ENCODE measurements at regions not wholly inside any gene's neighbourhood (a gene's known extent, or its start where the extent isn't known, plus 50 kb on each side); places are given as distances from the start of the nearest gene placed in this dataset.

GRCh38 chr17:77429969-77430752 lies 289.4 kb downstream of the SEC14L1 start:
- intact Hi-C loops (cut with DNase I): loop anchor here (5.0 kb wide), 2 partner anchors 62 to 98 kb away; no protein-coding TSS in a partner anchor
- peaks cover 100% of the 10 kb centered on the region for H3K4me1 ChIP-seq
- H3K27ac ChIP-seq: peak overlapping the region; percentile 98
- no peak overlapping the region for H3K4me3 ChIP-seq
- no peaks in the 10 kb centered on the region for H3K27me3 ChIP-seq
- DNase-seq (ENCODE audit: extremely low spot score in 2 of 2): peak in 1 of 2 donors; percentile 99
- H3K9me3 ChIP-seq: no peaks in the 10 kb centered on the region
- TF ChIP-seq POLR2AphosphoS5 (IDR thresholded peaks at IDR 0.05; ENCODE audit: insufficient read depth in 1 of 2, low read depth in 1 of 2) (peak; percentile 92 to 93), CTCF (IDR thresholded peaks at IDR 0.05) (peak; percentile 66 to 89 (median 74)), POLR2A (IDR thresholded peaks at IDR 0.05) (no peak)
- no peaks in the 10 kb centered on the region for H3K36me3 ChIP-seq

- peak overlapping the region; percentile 81 for H3K27ac ChIP-seq
- no peaks in the 10 kb centered on the region for H3K36me3 ChIP-seq
- DNase-seq (ENCODE audit: extremely low spot score in 2 of 2): no peak
- intact Hi-C loops (cut with DNase I): loop anchor here (5.0 kb wide), 1 partner anchor 100 kb away; no protein-coding TSS in a partner anchor
- no peak overlapping the region for H3K4me3 ChIP-seq
- peaks cover 100% of the 10 kb centered on the region for H3K4me1 ChIP-seq
- TF ChIP-seq CTCF (IDR thresholded peaks at IDR 0.05) (no peak), POLR2A (IDR thresholded peaks at IDR 0.05) (no peak), POLR2AphosphoS5 (IDR thresholded peaks at IDR 0.05; ENCODE audit: insufficient read depth in 1 of 2, low read depth in 1 of 2) (no peak)
- H3K27me3 ChIP-seq: no peaks in the 10 kb centered on the region
- no peaks in the 10 kb centered on the region for H3K9me3 ChIP-seq
These were observed 291.4 kb downstream of the SEC14L1 start for GRCh38 chr17:77432034-77432661.

GRCh38 chr17:77432742-77433141 lies 292.0 kb downstream of the SEC14L1 start:
- Histone ChIP-seq H3K9me3 (no peaks in the 10 kb centered on the region), H3K4me1 (peaks cover 100% of the 10 kb centered on the region), H3K27me3 (no peaks in the 10 kb centered on the region), H3K36me3 (no peaks in the 10 kb centered on the region), H3K4me3 (no peak overlapping the region), H3K27ac (peak overlapping the region; percentile 81)
- TF ChIP-seq CTCF (IDR thresholded peaks at IDR 0.05): no peak
- TF ChIP-seq POLR2A (IDR thresholded peaks at IDR 0.05): no peak
- no peak for TF ChIP-seq POLR2AphosphoS5 (IDR thresholded peaks at IDR 0.05; ENCODE audit: insufficient read depth in 1 of 2, low read depth in 1 of 2)
- DNase-seq (ENCODE audit: extremely low spot score in 2 of 2): no peak
- intact Hi-C loops (cut with DNase I): loop anchor here (5.0 kb wide), 1 partner anchor 100 kb away; no protein-coding TSS in a partner anchor

- Histone ChIP-seq H3K27ac (peak overlapping the region; percentile 81), H3K4me1 (peaks cover 100% of the 10 kb centered on the region), H3K4me3 (peak overlapping the region; percentile 1 to 30), H3K9me3 (no peaks in the 10 kb centered on the region), H3K36me3 (no peaks in the 10 kb centered on the region), H3K27me3 (no peaks in the 10 kb centered on the region)
- no peak for DNase-seq (ENCODE audit: extremely low spot score in 2 of 2)
- no peak for TF ChIP-seq CTCF (IDR thresholded peaks at IDR 0.05)
- no peak for TF ChIP-seq POLR2A (IDR thresholded peaks at IDR 0.05)
- TF ChIP-seq POLR2AphosphoS5 (IDR thresholded peaks at IDR 0.05; ENCODE audit: insufficient read depth in 1 of 2, low read depth in 1 of 2): peak in 1 of 2 donors; percentile 34
- intact Hi-C loops (cut with DNase I): loop anchor here (5.0 kb wide), 1 partner anchor 101 kb away; no protein-coding TSS in a partner anchor
These were observed 292.8 kb downstream of the SEC14L1 start for GRCh38 chr17:77433385-77434135.

All from vagina (tissue), 2 donors.